Panc1 (cell line): ENCODE measurements at regions not wholly inside any gene's neighbourhood (a gene's known extent, or its start where the extent isn't known, plus 50 kb on each side); places are given as distances from the start of the nearest gene placed in this dataset.
"Not testable (repeated sequence)": the region's sequence is repeated elsewhere in the genome, so short reads cannot be mapped to it uniquely, and the experiment has no call there.

ENCODE experiments used
- ATAC-seq: fragments of 200-7000 bp; cut with Tn5 transposase; 2 replicates; pipeline ENCODE4 v1.9.1; 2020; ENCODE audit warnings: mild to moderate bottlenecking, moderate library complexity
- BruUV-seq: library from RNA; stranded (reverse); fragments of 400-500 nt; replicated peaks from 2 replicates; lab custom pipeline; 2021; lab: Mats Ljungman, UMichigan
- CTCF ChIA-PET: fragments of 300-600 bp; sonication (Branson Sonifier 250); formaldehyde crosslinking; loops from one replicate; lab custom pipeline; 2022; ENCODE audit warnings: antibody characterized with exemption; lab: Charles Lee
- POLR2A ChIA-PET: fragments of 300-600 bp; sonication (Branson Sonifier 250); formaldehyde crosslinking; loops from one replicate; lab custom pipeline; 2022; ENCODE audit warnings: antibody characterized with exemption; lab: Charles Lee
- DNase-seq: peaks from one replicate; pipeline ENCODE4 v3.0.0-alpha.2; 2010; ENCODE audit warnings: low read depth, low spot score
- H3K27ac ChIP-seq: 2 replicates; pipeline ENCODE4 v1.5.1; 2011; ENCODE audit warnings: mild to moderate bottlenecking, low read length, inconsistent platforms
- H3K27me3 ChIP-seq: fragments of 200-500 bp; sonication (Bioruptor generic); 2 replicates; pipeline ENCODE4 v1.6.0; 2014; ENCODE audit warnings: low read length, inconsistent platforms; ENCODE audit not compliant: control insufficient read depth, insufficient read depth
- H3K36me3 ChIP-seq: fragments of 200-500 bp; sonication (Bioruptor generic); 2 replicates; pipeline ENCODE4 v1.5.1; 2014; ENCODE audit warnings: inconsistent platforms, mild to moderate bottlenecking, low read length, moderate library complexity; ENCODE audit not compliant: control insufficient read depth, insufficient read depth
- H3K4me1 ChIP-seq: 2 replicates; pipeline ENCODE4 v1.5.1; 2011; ENCODE audit warnings: inconsistent platforms, mild to moderate bottlenecking, low read length, moderate library complexity; ENCODE audit not compliant: control insufficient read depth, insufficient read depth
- H3K4me3 ChIP-seq, 2 experiments: 2 replicates each; pipeline ENCODE4 v1.5.1; 2011 to 2012; ENCODE audit warnings: low read depth in 2 of 2, low read length in 2 of 2, mild to moderate bottlenecking in 2 of 2, inconsistent platforms in 1 of 2, moderate library complexity in 1 of 2
- H3K9me3 ChIP-seq: fragments of 200-500 bp; sonication (Bioruptor generic); 2 replicates; pipeline ENCODE4 v1.5.1; 2014; ENCODE audit warnings: low read depth, mild to moderate bottlenecking, inconsistent platforms, low read length, moderate library complexity; ENCODE audit not compliant: control insufficient read depth, insufficient read depth
- POLR2AphosphoS5 ChIP-seq: IDR thresholded peaks from 2 replicates; pipeline ENCODE4 v1.6.1; 2012; ENCODE audit warnings: mild to moderate bottlenecking, low read depth, low read length, moderate library complexity
- SIN3A ChIP-seq: IDR thresholded peaks from 2 replicates; pipeline ENCODE4 v1.6.1; 2012; ENCODE audit warnings: low read depth, mild to moderate bottlenecking, low read length, moderate library complexity, borderline replicate concordance; ENCODE audit not compliant: insufficient read depth
- TCF7L2 ChIP-seq: IDR thresholded peaks from 2 replicates; pipeline ENCODE4 v1.6.1; 2011; ENCODE audit warnings: mild to moderate bottlenecking, low read depth, low read length, inconsistent platforms
- in situ Hi-C: cut with HindIII; loops from 2 replicates; pipeline ENCODE4 v1.10.0; 2016; ENCODE audit warnings: low sequenced_read_pairs, low pct_unique_long_range_greater_than_20kb
- intact Hi-C: fragments of 100-400 bp; cut with micrococcal nuclease; formaldehyde crosslinking; loops from one replicate; pipeline ENCODE4 v1.10.0; 2022; ENCODE audit not compliant: unreplicated experiment
- TF ChIP-seq, protein P1 (sequence below), 2 experiments: IDR thresholded peaks; 2 replicates each; pipeline ENCODE4 v1.6.1; 2011 to 2012; ENCODE audit warnings: low read depth in 2 of 2, control low read depth in 1 of 2, low read length in 1 of 2, mild to moderate bottlenecking in 1 of 2, moderate library complexity in 1 of 2; ENCODE audit not compliant: insufficient read depth in 1 of 2
- TF ChIP-seq, protein P2 (sequence below): fragments of 450-650 bp; IDR thresholded peaks from 2 replicates; pipeline ENCODE4 v1.5.1; 2017; ENCODE audit warnings: mild to moderate bottlenecking

DNA sequence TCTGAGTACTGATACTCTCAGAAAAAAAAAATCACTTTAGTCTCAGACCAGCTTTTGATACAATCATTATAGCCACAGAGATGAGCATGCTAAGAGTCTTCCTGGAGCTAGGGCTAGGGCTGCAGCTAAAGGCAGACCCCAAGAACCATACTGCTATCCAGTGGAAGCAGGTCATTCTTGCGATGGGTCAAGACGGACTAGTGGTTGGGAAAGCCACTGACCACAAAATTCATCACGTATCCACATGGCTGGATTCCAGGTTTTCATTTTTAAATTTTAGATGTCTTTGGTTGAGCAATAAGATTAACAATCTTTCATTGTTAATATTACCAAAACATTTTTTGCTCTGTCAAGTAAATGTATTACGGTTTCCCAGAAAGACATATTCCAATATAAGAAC lies 598.1 kb downstream of the DNAH5 start:
- POLR2A ChIA-PET = no interaction called here
- no TSS peak for BruUV-seq
- ATAC-seq (no peak), DNase-seq (no peak)
- no peak for TF ChIP-seq SIN3A
- TF ChIP-seq POLR2AphosphoS5 = no peak
- TF ChIP-seq, protein P1, sequence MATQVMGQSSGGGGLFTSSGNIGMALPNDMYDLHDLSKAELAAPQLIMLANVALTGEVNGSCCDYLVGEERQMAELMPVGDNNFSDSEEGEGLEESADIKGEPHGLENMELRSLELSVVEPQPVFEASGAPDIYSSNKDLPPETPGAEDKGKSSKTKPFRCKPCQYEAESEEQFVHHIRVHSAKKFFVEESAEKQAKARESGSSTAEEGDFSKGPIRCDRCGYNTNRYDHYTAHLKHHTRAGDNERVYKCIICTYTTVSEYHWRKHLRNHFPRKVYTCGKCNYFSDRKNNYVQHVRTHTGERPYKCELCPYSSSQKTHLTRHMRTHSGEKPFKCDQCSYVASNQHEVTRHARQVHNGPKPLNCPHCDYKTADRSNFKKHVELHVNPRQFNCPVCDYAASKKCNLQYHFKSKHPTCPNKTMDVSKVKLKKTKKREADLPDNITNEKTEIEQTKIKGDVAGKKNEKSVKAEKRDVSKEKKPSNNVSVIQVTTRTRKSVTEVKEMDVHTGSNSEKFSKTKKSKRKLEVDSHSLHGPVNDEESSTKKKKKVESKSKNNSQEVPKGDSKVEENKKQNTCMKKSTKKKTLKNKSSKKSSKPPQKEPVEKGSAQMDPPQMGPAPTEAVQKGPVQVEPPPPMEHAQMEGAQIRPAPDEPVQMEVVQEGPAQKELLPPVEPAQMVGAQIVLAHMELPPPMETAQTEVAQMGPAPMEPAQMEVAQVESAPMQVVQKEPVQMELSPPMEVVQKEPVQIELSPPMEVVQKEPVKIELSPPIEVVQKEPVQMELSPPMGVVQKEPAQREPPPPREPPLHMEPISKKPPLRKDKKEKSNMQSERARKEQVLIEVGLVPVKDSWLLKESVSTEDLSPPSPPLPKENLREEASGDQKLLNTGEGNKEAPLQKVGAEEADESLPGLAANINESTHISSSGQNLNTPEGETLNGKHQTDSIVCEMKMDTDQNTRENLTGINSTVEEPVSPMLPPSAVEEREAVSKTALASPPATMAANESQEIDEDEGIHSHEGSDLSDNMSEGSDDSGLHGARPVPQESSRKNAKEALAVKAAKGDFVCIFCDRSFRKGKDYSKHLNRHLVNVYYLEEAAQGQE (IDR thresholded peaks at IDR 0.05; ENCODE audit: insufficient read depth in 1 of 2, low read depth in 2 of 2, low read length in 1 of 2) = no peak
- TF ChIP-seq TCF7L2 = no peak
- TF ChIP-seq, protein P2, sequence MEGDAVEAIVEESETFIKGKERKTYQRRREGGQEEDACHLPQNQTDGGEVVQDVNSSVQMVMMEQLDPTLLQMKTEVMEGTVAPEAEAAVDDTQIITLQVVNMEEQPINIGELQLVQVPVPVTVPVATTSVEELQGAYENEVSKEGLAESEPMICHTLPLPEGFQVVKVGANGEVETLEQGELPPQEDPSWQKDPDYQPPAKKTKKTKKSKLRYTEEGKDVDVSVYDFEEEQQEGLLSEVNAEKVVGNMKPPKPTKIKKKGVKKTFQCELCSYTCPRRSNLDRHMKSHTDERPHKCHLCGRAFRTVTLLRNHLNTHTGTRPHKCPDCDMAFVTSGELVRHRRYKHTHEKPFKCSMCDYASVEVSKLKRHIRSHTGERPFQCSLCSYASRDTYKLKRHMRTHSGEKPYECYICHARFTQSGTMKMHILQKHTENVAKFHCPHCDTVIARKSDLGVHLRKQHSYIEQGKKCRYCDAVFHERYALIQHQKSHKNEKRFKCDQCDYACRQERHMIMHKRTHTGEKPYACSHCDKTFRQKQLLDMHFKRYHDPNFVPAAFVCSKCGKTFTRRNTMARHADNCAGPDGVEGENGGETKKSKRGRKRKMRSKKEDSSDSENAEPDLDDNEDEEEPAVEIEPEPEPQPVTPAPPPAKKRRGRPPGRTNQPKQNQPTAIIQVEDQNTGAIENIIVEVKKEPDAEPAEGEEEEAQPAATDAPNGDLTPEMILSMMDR = no peak
- no peaks in the 10 kb centered on the region for H3K4me1 ChIP-seq
- CTCF ChIA-PET = no interaction called here
- no peaks in the 10 kb centered on the region for H3K36me3 ChIP-seq
- H3K4me3 ChIP-seq = no peak overlapping the region
- in situ Hi-C loops = no loop called here
- intact Hi-C loops = no loop called here
- no peaks in the 10 kb centered on the region for H3K27me3 ChIP-seq
- H3K9me3 ChIP-seq = no peaks in the 10 kb centered on the region
- no peak overlapping the region for H3K27ac ChIP-seq

DNA sequence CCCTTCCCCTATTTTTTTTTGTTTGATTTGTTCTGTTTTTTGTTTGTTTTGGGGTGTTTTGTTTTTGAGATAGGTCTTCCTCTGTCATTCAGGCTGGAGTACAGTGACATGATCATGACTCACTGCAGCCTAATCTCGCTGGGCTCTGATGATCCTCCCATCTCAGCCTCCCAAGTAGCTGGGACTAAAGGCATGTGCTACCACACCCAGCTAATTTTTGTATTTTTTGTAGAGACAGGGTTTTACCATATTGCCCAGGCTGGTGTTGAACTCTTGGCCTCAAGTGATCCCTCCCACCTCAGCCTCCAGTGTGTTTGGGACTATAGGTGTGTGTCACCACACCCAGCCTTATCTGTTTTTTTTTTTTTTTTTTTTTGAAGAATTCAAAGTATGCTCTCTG lies 605.4 kb downstream of the DNAH5 start:
- no peaks in the 10 kb centered on the region for H3K9me3 ChIP-seq
- BruUV-seq = no TSS peak
- TF ChIP-seq SIN3A = no peak
- TF ChIP-seq, protein P1 (IDR thresholded peaks at IDR 0.05; ENCODE audit: insufficient read depth in 1 of 2, low read depth in 2 of 2, low read length in 1 of 2) = no peak
- TF ChIP-seq, protein P2 = no peak
- TF ChIP-seq POLR2AphosphoS5 = no peak
- TF ChIP-seq TCF7L2 = no peak
- no peaks in the 10 kb centered on the region for H3K27me3 ChIP-seq
- H3K4me3 ChIP-seq = no peak overlapping the region
- H3K36me3 ChIP-seq = no peaks in the 10 kb centered on the region
- no peak for DNase-seq
- POLR2A ChIA-PET = no interaction called here
- ATAC-seq = no peak
- no peak overlapping the region for H3K27ac ChIP-seq
- CTCF ChIA-PET = no interaction called here
- intact Hi-C loops = no loop called here
- in situ Hi-C loops = no loop called here
- H3K4me1 ChIP-seq = no peaks in the 10 kb centered on the region

DNA sequence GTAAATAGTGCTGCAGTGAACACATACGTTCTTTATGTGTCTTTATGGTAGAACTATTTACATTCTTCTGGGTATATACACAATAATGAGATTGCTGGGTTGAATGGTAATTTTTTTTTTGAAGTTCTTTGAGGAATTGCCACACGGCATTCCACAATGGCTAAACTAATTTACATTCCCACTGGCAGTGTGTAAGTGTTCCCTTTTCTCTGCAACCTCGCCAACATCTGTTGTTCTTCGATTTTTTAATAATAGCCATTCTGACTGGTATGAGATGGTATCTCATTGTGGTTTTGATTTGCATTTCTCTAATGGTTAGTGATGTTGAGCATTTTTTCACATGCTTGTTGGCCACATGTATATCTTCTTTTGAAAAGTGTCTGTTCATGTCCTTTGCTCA lies 609.5 kb downstream of the DNAH5 start:
- intact Hi-C loops, H3K9me3 ChIP-seq, H3K27ac ChIP-seq, CTCF ChIA-PET, H3K4me3 ChIP-seq, BruUV-seq, ATAC-seq, POLR2A ChIA-PET, DNase-seq, H3K4me1 ChIP-seq, H3K27me3 ChIP-seq, H3K36me3 ChIP-seq, in situ Hi-C loops: not testable (repeated sequence)
